ENCODE measurements at regions not wholly inside any gene's neighbourhood (a gene's known extent, or its start where the extent isn't known, plus 50 kb on each side); places are given as distances from the start of the nearest gene placed in this dataset.

- no peak for TF ChIP-seq CTCF (IDR thresholded peaks at IDR 0.05; ENCODE audit: control insufficient read depth, insufficient read depth, low read depth, low read length, missing control alignments)
- no peak overlapping the region for H3K4me3 ChIP-seq (ENCODE audit: control insufficient read depth, low read depth, low read length)
- no peak for DNase-seq (ENCODE audit: low read depth)
Measured at GRCh38 chr10:113471241-113471996, 81.4 kb upstream of the HABP2 start.

GRCh38 chr10:113473011-113473410 is 79.8 kb upstream of the HABP2 start:
- no peak overlapping the region for H3K4me3 ChIP-seq (ENCODE audit: control insufficient read depth, low read depth, low read length)
- DNase-seq (ENCODE audit: low read depth) = no peak
- TF ChIP-seq CTCF (IDR thresholded peaks at IDR 0.05; ENCODE audit: control insufficient read depth, insufficient read depth, low read depth, low read length, missing control alignments) = no peak

GRCh38 chr10:113473851-113474250 is 79.0 kb upstream of the HABP2 start:
- DNase-seq (ENCODE audit: low read depth) = peak; percentile 70

GRCh38 chr10:113474752-113475151 is 78.1 kb upstream of the HABP2 start:
- TF ChIP-seq CTCF (IDR thresholded peaks at IDR 0.05; ENCODE audit: control insufficient read depth, insufficient read depth, low read depth, low read length, missing control alignments) = no peak
- DNase-seq (ENCODE audit: low read depth) = no peak
- H3K4me3 ChIP-seq (ENCODE audit: control insufficient read depth, low read depth, low read length) = no peak overlapping the region

More at GRCh38 chr10:113473851-113474250, 79.0 kb upstream of the HABP2 start:
- no peak overlapping the region for H3K4me3 ChIP-seq (ENCODE audit: control insufficient read depth, low read depth, low read length)
- no peak for TF ChIP-seq CTCF (IDR thresholded peaks at IDR 0.05; ENCODE audit: control insufficient read depth, insufficient read depth, low read depth, low read length, missing control alignments)

GRCh38 chr10:113475381-113475807 is 77.5 kb upstream of the HABP2 start:
- TF ChIP-seq CTCF (IDR thresholded peaks at IDR 0.05; ENCODE audit: control insufficient read depth, insufficient read depth, low read depth, low read length, missing control alignments) = peak; percentile 56
- DNase-seq (ENCODE audit: low read depth) = peak; percentile 95
- H3K4me3 ChIP-seq (ENCODE audit: control insufficient read depth, low read depth, low read length) = no peak overlapping the region

- DNase-seq (ENCODE audit: low read depth) = no peak
- no peak overlapping the region for H3K4me3 ChIP-seq (ENCODE audit: control insufficient read depth, low read depth, low read length)
- TF ChIP-seq CTCF (IDR thresholded peaks at IDR 0.05; ENCODE audit: control insufficient read depth, insufficient read depth, low read depth, low read length, missing control alignments) = no peak
Measured at GRCh38 chr10:113476191-113476590, 76.7 kb upstream of the HABP2 start.

All from AG09309 (cell line).